Prostate gland (tissue), 2 donors: ENCODE measurements at regions not wholly inside any gene's neighbourhood (a gene's known extent, or its start where the extent isn't known, plus 50 kb on each side); places are given as distances from the start of the nearest gene placed in this dataset.

Experiments used
- DNase-seq: peaks from one replicate; pipeline ENCODE4 v3.0.0-alpha.2; 2019; ENCODE audit warnings: low spot score
- H3K27ac ChIP-seq, 2 donors: fragments of 200-600 bp; sonication (generic); 2 replicates each; pipeline ENCODE4 v1.5.1; 2017 to 2019
- H3K27me3 ChIP-seq: fragments of 200-600 bp; sonication (generic); replicated peaks from 2 replicates; pipeline ENCODE4 v1.5.1; 2019; ENCODE audit not compliant: insufficient read depth
- H3K36me3 ChIP-seq, 2 donors: fragments of 200-600 bp; sonication (generic); 1 replicate in 1 of 2; 2 replicates in 1 of 2; pipeline versions ENCODE4 v1.5.1 to v1.8.1; 2017 to 2019
- H3K4me1 ChIP-seq: fragments of 200-600 bp; sonication (generic); replicated peaks from 2 replicates; pipeline ENCODE4 v1.5.1; 2019
- H3K4me3 ChIP-seq, 2 donors: fragments of 200-600 bp; sonication (generic); 2 replicates each; pipeline ENCODE4 v1.5.1; 2017 to 2019
- H3K9me3 ChIP-seq: fragments of 200-600 bp; sonication (generic); 2 replicates; pipeline ENCODE4 v1.5.1; 2017
- POLR2A ChIP-seq: fragments of 450-650 bp; IDR thresholded peaks from one replicate; pipeline ENCODE4 v1.6.1; 2016; ENCODE audit warnings: antibody characterized with exemption, mild to moderate bottlenecking
- POLR2AphosphoS5 ChIP-seq: sonication (generic); formaldehyde crosslinking; IDR thresholded peaks from one replicate; pipeline ENCODE4 v1.6.1; 2017; ENCODE audit warnings: antibody characterized with exemption
- WGBS: methylation state at CpG from one replicate; pipeline ENCODE4 v1.1.5; 2018; 5-methylcytosine and 5-hydroxymethylcytosine counted together
- intact Hi-C: fragments of 100-400 bp; cut with DNase I; formaldehyde crosslinking; loops from one replicate; pipeline ENCODE4 v1.14.2; 2022
- TF ChIP-seq, protein P1 (sequence below), 4 experiments: fragments of 200-600 bp in 2 of 4; fragments of 450-650 bp in 2 of 4; sonication (generic) in 2 of 4; IDR thresholded peaks; 1 replicate in 3 of 4; 2 replicates in 1 of 4; pipeline ENCODE4 v1.5.1; 2016 to 2019; ENCODE audit warnings: antibody characterized with exemption in 4 of 4, mild to moderate bottlenecking in 2 of 4, moderate library complexity in 2 of 4

DNA sequence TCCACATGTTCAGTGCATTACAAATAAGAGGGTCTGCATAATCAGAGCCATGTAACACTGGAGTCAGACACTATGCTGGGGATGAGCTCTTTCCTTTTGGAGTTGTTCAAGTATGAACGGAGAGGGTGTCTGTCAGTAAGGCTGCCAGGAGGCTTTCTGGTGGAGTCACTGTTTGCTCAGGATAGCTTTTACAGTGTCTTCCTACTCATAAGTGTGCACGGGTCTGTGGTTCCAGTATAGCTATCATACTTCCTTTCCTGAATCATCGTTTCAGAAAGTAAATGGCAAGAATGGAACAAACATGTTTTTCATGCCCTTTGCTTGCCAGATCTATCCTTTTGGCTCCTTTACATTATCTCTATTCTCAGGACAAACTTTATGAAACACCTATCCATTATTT lies 152.7 kb upstream of the CDH11 start:
- TF ChIP-seq POLR2A (no peak), POLR2AphosphoS5 (no peak)
- TF ChIP-seq, protein P1, sequence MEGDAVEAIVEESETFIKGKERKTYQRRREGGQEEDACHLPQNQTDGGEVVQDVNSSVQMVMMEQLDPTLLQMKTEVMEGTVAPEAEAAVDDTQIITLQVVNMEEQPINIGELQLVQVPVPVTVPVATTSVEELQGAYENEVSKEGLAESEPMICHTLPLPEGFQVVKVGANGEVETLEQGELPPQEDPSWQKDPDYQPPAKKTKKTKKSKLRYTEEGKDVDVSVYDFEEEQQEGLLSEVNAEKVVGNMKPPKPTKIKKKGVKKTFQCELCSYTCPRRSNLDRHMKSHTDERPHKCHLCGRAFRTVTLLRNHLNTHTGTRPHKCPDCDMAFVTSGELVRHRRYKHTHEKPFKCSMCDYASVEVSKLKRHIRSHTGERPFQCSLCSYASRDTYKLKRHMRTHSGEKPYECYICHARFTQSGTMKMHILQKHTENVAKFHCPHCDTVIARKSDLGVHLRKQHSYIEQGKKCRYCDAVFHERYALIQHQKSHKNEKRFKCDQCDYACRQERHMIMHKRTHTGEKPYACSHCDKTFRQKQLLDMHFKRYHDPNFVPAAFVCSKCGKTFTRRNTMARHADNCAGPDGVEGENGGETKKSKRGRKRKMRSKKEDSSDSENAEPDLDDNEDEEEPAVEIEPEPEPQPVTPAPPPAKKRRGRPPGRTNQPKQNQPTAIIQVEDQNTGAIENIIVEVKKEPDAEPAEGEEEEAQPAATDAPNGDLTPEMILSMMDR (IDR thresholded peaks at IDR 0.05): no peak
- Histone ChIP-seq H3K27me3 (no peaks in the 10 kb centered on the region), H3K27ac (no peak overlapping the region), H3K4me1 (no peaks in the 10 kb centered on the region), H3K4me3 (no peak overlapping the region), H3K36me3 (no peaks in the 10 kb centered on the region), H3K9me3 (no peaks in the 10 kb centered on the region)
- 49% methylated on average over 3 of the region's 3 CpGs for whole genome bisulfite sequencing
- no peak for DNase-seq
- intact Hi-C loops: no loop called here

DNA sequence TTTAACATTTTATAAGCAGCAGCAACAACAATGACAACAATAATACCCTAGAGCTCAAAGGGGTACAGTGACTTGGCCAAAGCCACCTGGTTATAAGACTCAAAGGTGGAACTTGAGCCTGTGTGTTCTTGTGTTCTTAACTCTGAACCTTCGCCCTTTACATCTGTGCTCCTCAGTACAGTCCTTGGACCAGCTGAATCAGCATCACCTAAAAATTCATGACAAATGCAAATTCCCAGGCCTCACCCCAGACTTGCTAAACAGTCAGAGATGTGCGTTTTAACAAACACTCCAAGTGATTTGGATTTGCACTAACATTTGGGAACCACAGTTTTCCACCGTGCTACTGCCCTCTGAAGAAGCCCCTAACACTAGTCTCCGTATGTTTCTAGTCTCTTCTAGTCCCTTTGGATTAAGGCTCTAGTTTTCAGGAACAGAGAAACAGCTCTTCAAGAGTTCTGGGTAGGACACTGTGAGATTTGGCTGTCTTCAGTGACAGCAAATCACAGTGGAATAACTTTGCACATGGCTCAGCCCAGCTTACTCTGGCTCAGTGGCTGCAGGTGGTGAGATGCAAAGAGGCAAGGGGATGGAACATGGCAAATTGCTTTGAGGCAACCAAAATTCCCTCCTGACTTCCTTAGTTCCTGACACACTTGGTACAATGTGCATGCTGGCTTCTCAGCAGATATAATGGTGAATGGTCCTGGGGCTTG lies 151.0 kb upstream of the CDH11 start:
- 94% methylated on average over 4 of the region's 4 CpGs for WGBS
- no peaks in the 10 kb centered on the region for H3K36me3 ChIP-seq
- no peak for DNase-seq
- no peak overlapping the region for H3K27ac ChIP-seq
- TF ChIP-seq POLR2A (no peak), POLR2AphosphoS5 (no peak)
- TF ChIP-seq, protein P1 (IDR thresholded peaks at IDR 0.05): no peak
- intact Hi-C loops: no loop called here
- H3K4me1 ChIP-seq: no peaks in the 10 kb centered on the region
- H3K27me3 ChIP-seq: no peaks in the 10 kb centered on the region
- no peak overlapping the region for H3K4me3 ChIP-seq
- H3K9me3 ChIP-seq: no peaks in the 10 kb centered on the region

DNA sequence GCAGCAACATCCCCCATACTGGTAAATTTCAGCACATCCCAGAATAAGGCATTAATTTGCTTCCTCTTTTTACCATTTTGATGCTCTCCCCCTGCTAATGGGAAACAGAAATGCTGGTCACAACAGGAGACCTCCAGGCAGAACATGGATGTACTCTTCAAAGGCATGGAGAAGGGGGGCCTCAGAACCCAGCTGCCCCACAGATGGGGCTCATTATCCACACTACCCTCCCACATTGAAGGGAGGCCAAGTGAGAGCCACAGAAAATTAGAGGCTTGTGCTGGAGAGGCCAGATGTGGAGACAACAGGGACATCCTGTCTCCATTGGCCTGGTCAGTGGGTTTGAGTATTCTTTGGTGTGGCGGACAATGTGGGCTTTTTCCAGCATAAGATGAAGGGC lies 150.1 kb upstream of the CDH11 start:
- intact Hi-C loops: no loop called here
- Histone ChIP-seq H3K36me3 (no peaks in the 10 kb centered on the region), H3K27ac (no peak overlapping the region), H3K4me1 (no peaks in the 10 kb centered on the region), H3K27me3 (no peaks in the 10 kb centered on the region), H3K9me3 (no peaks in the 10 kb centered on the region), H3K4me3 (no peak overlapping the region)
- TF ChIP-seq POLR2AphosphoS5: no peak
- TF ChIP-seq POLR2A: no peak
- TF ChIP-seq, protein P1 (IDR thresholded peaks at IDR 0.05): no peak
- 46% methylated on average over 1 of the region's 1 CpG for WGBS
- no peak for DNase-seq

DNA sequence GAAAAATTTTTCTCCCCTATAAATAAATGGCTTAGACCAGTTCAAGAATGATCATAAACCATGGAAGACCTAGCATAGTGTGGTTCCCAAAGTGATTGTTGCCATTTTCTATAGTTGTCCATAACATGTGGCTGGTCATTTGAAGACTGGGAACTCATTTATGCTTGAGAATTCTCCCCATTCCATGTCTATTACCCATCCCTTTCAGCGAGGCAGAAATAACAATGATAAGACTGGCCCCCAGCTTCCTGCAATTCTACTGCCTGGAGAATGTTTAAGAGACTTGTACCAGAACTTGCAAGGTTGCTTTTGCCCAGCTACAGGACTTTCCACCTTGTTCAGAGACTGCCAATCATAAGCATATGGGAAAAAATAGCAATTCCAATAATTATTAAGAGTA lies 146.5 kb upstream of the CDH11 start:
- no peak overlapping the region for H3K27ac ChIP-seq
- no peaks in the 10 kb centered on the region for H3K27me3 ChIP-seq
- TF ChIP-seq POLR2AphosphoS5: no peak
- no peak for TF ChIP-seq POLR2A
- TF ChIP-seq, protein P1 (IDR thresholded peaks at IDR 0.05): no peak
- H3K9me3 ChIP-seq: no peaks in the 10 kb centered on the region
- no peak overlapping the region for H3K4me3 ChIP-seq
- no peaks in the 10 kb centered on the region for H3K36me3 ChIP-seq
- DNase-seq: no peak
- no peaks in the 10 kb centered on the region for H3K4me1 ChIP-seq
- 56% methylated on average over 1 of the region's 1 CpG for WGBS
- intact Hi-C loops: no loop called here

DNA sequence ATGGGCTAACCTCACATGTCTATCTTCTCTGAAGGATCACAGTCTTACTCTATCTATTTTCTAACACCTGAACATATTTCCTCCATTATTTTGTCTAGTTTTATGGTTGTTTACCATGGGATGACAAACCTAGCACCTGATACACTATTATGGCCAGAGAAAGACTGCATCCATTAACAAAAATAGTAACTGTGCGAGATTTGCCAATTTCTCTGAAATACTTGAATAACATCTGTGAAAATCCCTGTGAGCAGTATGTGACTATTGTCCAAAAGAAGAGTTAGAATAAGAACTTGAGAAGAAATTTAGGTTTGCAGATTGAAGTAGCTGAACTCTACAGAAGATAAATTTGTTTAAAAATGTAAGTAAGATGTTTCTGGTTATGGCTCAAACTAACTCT lies 142.0 kb upstream of the CDH11 start:
- Histone ChIP-seq H3K27ac (no peak overlapping the region), H3K36me3 (no peaks in the 10 kb centered on the region), H3K4me1 (no peaks in the 10 kb centered on the region), H3K27me3 (no peaks in the 10 kb centered on the region), H3K4me3 (no peak overlapping the region), H3K9me3 (no peaks in the 10 kb centered on the region)
- DNase-seq: no peak
- intact Hi-C loops: no loop called here
- WGBS: 97% methylated on average over 1 of the region's 1 CpG
- TF ChIP-seq POLR2A (no peak), POLR2AphosphoS5 (no peak)
